ENCODE measurements at regions not wholly inside any gene's neighbourhood (a gene's known extent, or its start where the extent isn't known, plus 50 kb on each side); places are given as distances from the start of the nearest gene placed in this dataset.
"Not testable (repeated sequence)": the region's sequence is repeated elsewhere in the genome, so short reads cannot be mapped to it uniquely, and the experiment has no call there.

GRCh38 chr4:8941492-8941805 lies 69.8 kb upstream of the HMX1 start:
- DNase-seq; H3K18ac ChIP-seq (ENCODE audit: low read depth, low read length); BruUV-seq (replicated peaks); H3K9ac ChIP-seq (ENCODE audit: low read depth, low read length); H3K14ac ChIP-seq (replicated peaks; ENCODE audit: low read depth, low read length); H2BK5ac ChIP-seq (ENCODE audit: low read depth, low read length, poor library complexity, severe bottlenecking); H3K4ac ChIP-seq (ENCODE audit: low read depth, low read length); H3K23ac ChIP-seq (ENCODE audit: low read depth, low read length); H2BK120ac ChIP-seq (ENCODE audit: low read depth, low read length); H3K27ac ChIP-seq (ENCODE audit: insufficient read depth, low read length); H2AK5ac ChIP-seq (ENCODE audit: low read depth, low read length); H3K4me1 ChIP-seq (ENCODE audit: control insufficient read depth, insufficient read depth, low read length); H4K91ac ChIP-seq (ENCODE audit: insufficient read depth, low read depth, low read length); H2AFZ ChIP-seq (replicated peaks; ENCODE audit: low read length, poor library complexity); H4K8ac ChIP-seq (ENCODE audit: low read depth in 2 of 2, low read length in 2 of 2); ATAC-seq (ENCODE audit: low read depth); H2BK15ac ChIP-seq (ENCODE audit: low read depth, low read length); H3K9me1 ChIP-seq (ENCODE audit: insufficient read depth, low read length); intact Hi-C loops (cut with micrococcal nuclease); H3K56ac ChIP-seq (ENCODE audit: extremely low read depth, insufficient read depth, low read length); H3K27me3 ChIP-seq (ENCODE audit: control insufficient read depth, insufficient read depth, low read length); dilution Hi-C loops (cut with HindIII; ENCODE audit: low sequenced_read_pairs, unreplicated experiment); H4K5ac ChIP-seq (ENCODE audit: low read depth, low read length); H3K4me3 ChIP-seq (ENCODE audit: insufficient read depth, low read depth, low read length); CTCF ChIA-PET; H3K4me2 ChIP-seq (ENCODE audit: low read depth, low read length); H3K79me1 ChIP-seq (ENCODE audit: low read depth in 1 of 2, low read length in 2 of 2); H3K36me3 ChIP-seq (ENCODE audit: control insufficient read depth, insufficient read depth, low read length); H2AK9ac ChIP-seq (replicated peaks; ENCODE audit: low read depth, low read length, poor library complexity); H2BK20ac ChIP-seq (ENCODE audit: low read depth, low read length); in situ Hi-C loops (cut with MboI; ENCODE audit: low sequenced_read_pairs); POLR2A ChIA-PET (ENCODE audit: unreplicated experiment); H4K20me1 ChIP-seq (ENCODE audit: insufficient read depth, low read length); H3K9me3 ChIP-seq (ENCODE audit: control insufficient read depth, insufficient read depth, low read length): not testable (repeated sequence)
- no CpG with 5 or more reads among the region's 6 CpGs for WGBS, 2 experiments (ENCODE audit: extremely low coverage in 2 of 2, insufficient read length in 1 of 2)

All from IMR-90 (cell line).